ENCODE measurements at regions not wholly inside any gene's neighbourhood (a gene's known extent, or its start where the extent isn't known, plus 50 kb on each side); places are given as distances from the start of the nearest gene placed in this dataset.

- no peak overlapping the region for H3K9ac ChIP-seq (ENCODE audit: low read length)
- no peak overlapping the region for H3K27ac ChIP-seq (ENCODE audit: low read length in 2 of 2)
- intact Hi-C loops (cut with micrococcal nuclease), result no loop called here
- H3K27ac Mint-ChIP-seq, result no peak overlapping the region
- no peak overlapping the region for H3K4me3 Mint-ChIP-seq
- H3K4me1 ChIP-seq (ENCODE audit: control insufficient read depth in 2 of 2, insufficient read depth in 2 of 2, low read length in 2 of 2), result peaks cover 31% of the 10 kb centered on the region in 2 donors
- no peaks in the 10 kb centered on the region for H3K36me3 ChIP-seq (replicated peaks in 1 of 2; ENCODE audit: control extremely low read depth in 1 of 2, control insufficient read depth in 1 of 2, extremely low read depth in 1 of 2, insufficient read depth in 2 of 2, low read length in 1 of 2)
- H3K4me2 ChIP-seq (replicated peaks; ENCODE audit: low read depth, low read length, poor library complexity, severe bottlenecking), result no peak overlapping the region
- no peak overlapping the region for H3K4me3 ChIP-seq (ENCODE audit: control extremely low read depth in 1 of 5, extremely low read depth in 1 of 5, insufficient read depth in 1 of 5, low read depth in 2 of 5, low read length in 4 of 5)
- ATAC-seq (ENCODE audit: low read depth) (no peak), DNase-seq (no peak)
- peaks cover 0 to 10% (median 4%) of the 10 kb centered on the region in 4 experiments for H3K27me3 ChIP-seq (replicated peaks in 1 of 4; ENCODE audit: control extremely low read depth in 1 of 4, control insufficient read depth in 3 of 4, insufficient read depth in 4 of 4, low read length in 3 of 4)
- ChIA-PET POLR2A (no interaction called here), CTCF (interaction anchor here (3.1 kb wide), 1 partner anchor 15 kb away, joined by 11 read pairs; no protein-coding TSS in a partner anchor)
- peaks cover 10% of the 10 kb centered on the region for H3K27me3 Mint-ChIP-seq
- TF ChIP-seq EZH2 (IDR thresholded peaks at IDR 0.05; ENCODE audit: borderline replicate concordance, insufficient read depth, low read depth, low read length, poor library complexity, severe bottlenecking) (no peak), CTCF (IDR thresholded peaks at IDR 0.05) (no peak)
- no peak overlapping the region for H2AFZ ChIP-seq (ENCODE audit: insufficient read depth, low read depth, low read length, poor library complexity, severe bottlenecking)
- no peaks in the 10 kb centered on the region for H3K9me3 Mint-ChIP-seq (ENCODE audit: insufficient read depth)
- H3K9me3 ChIP-seq (ENCODE audit: control extremely low read depth in 1 of 3, control insufficient read depth in 2 of 3, insufficient read depth in 1 of 3, low read length in 2 of 3), result peaks cover 0 to 1% (median 0%) of the 10 kb centered on the region in 3 donors
- no peaks in the 10 kb centered on the region for H4K20me1 ChIP-seq (ENCODE audit: control insufficient read depth, insufficient read depth, low read length, poor library complexity, severe bottlenecking)
- H3K4me1 Mint-ChIP-seq, result peaks cover 33% of the 10 kb centered on the region
- H3K79me2 ChIP-seq (ENCODE audit: control insufficient read depth, insufficient read depth, low read length), result no peaks in the 10 kb centered on the region
These were observed 200.4 kb downstream of the MREG start for GRCh38 chr2:215812966-215813365.

GRCh38 chr2:215811409-215812345 lies 201.7 kb downstream of the MREG start:
- no peaks in the 10 kb centered on the region for H3K79me2 ChIP-seq (ENCODE audit: control insufficient read depth, insufficient read depth, low read length)
- H3K4me1 ChIP-seq (ENCODE audit: control insufficient read depth in 2 of 2, insufficient read depth in 2 of 2, low read length in 2 of 2), result peaks cover 31% of the 10 kb centered on the region in 2 donors
- H3K4me3 ChIP-seq (ENCODE audit: control extremely low read depth in 1 of 5, extremely low read depth in 1 of 5, insufficient read depth in 1 of 5, low read depth in 2 of 5, low read length in 4 of 5), result peak overlapping the region in 2 of 5 experiments; percentile 3 to 28
- ChIA-PET CTCF (interaction anchor here (0.7 to 1.2 kb wide), 4 partner anchors 15 to 101 kb away, joined by 3 to 7 read pairs (median 3); no protein-coding TSS in a partner anchor), POLR2A (no interaction called here)
- Mint-ChIP-seq H3K4me3 (peak overlapping the region; percentile 64), H3K27me3 (peaks cover 17% of the 10 kb centered on the region), H3K27ac (peak overlapping the region; percentile 66), H3K4me1 (peaks cover 33% of the 10 kb centered on the region), H3K9me3 (ENCODE audit: insufficient read depth) (no peaks in the 10 kb centered on the region)
- TF ChIP-seq EZH2 (IDR thresholded peaks at IDR 0.05; ENCODE audit: borderline replicate concordance, insufficient read depth, low read depth, low read length, poor library complexity, severe bottlenecking) (no peak), CTCF (IDR thresholded peaks at IDR 0.05) (no peak)
- peaks cover 0 to under 1% (median 0%) of the 10 kb centered on the region in 4 experiments for H3K27me3 ChIP-seq (replicated peaks in 1 of 4; ENCODE audit: control extremely low read depth in 1 of 4, control insufficient read depth in 3 of 4, insufficient read depth in 4 of 4, low read length in 3 of 4)
- H4K20me1 ChIP-seq (ENCODE audit: control insufficient read depth, insufficient read depth, low read length, poor library complexity, severe bottlenecking), result no peaks in the 10 kb centered on the region
- intact Hi-C loops (cut with micrococcal nuclease), result no loop called here
- peak overlapping the region; percentile 62 for H3K4me2 ChIP-seq (replicated peaks; ENCODE audit: low read depth, low read length, poor library complexity, severe bottlenecking)
- peak overlapping the region; percentile 12 for H3K9ac ChIP-seq (ENCODE audit: low read length)
- no peaks in the 10 kb centered on the region for H3K9me3 ChIP-seq (ENCODE audit: control extremely low read depth in 1 of 3, control insufficient read depth in 2 of 3, insufficient read depth in 1 of 3, low read length in 2 of 3)
- H2AFZ ChIP-seq (ENCODE audit: insufficient read depth, low read depth, low read length, poor library complexity, severe bottlenecking), result no peak overlapping the region
- DNase-seq, result peak; percentile 73
- 0% methylated on average over 1 of the region's 3 CpGs for WGBS (ENCODE audit: insufficient coverage)
- ATAC-seq (ENCODE audit: low read depth), result peak; percentile 84
- no peak overlapping the region for H3K27ac ChIP-seq (ENCODE audit: low read length in 2 of 2)
- no peaks in the 10 kb centered on the region for H3K36me3 ChIP-seq (replicated peaks in 1 of 2; ENCODE audit: control extremely low read depth in 1 of 2, control insufficient read depth in 1 of 2, extremely low read depth in 1 of 2, insufficient read depth in 2 of 2, low read length in 1 of 2)
